ENCODE measurements at regions not wholly inside any gene's neighbourhood (a gene's known extent, or its start where the extent isn't known, plus 50 kb on each side); places are given as distances from the start of the nearest gene placed in this dataset.
"Not testable (repeated sequence)": the region's sequence is repeated elsewhere in the genome, so short reads cannot be mapped to it uniquely, and the experiment has no call there.

- DNase-seq (ENCODE audit: low spot score) = no peak
These were observed 55.0 kb upstream of the PPP1R2C start for GRCh38 chrX:42832764-42833549.

- not testable (repeated sequence) for DNase-seq (ENCODE audit: low spot score)
These were observed 55.6 kb upstream of the PPP1R2C start for GRCh38 chrX:42833550-42833940.

GRCh38 chrX:42837101-42837726, 59.3 kb upstream of the PPP1R2C start:
- no peak for DNase-seq (ENCODE audit: low spot score)

- no peak for DNase-seq (ENCODE audit: low spot score)
These were observed 59.8 kb upstream of the PPP1R2C start for GRCh38 chrX:42837747-42838146.

GRCh38 chrX:42839632-42840031, 61.7 kb upstream of the PPP1R2C start:
- no peak for DNase-seq (ENCODE audit: low spot score)

- no peak for DNase-seq (ENCODE audit: low spot score)
These were observed 68.8 kb upstream of the PPP1R2C start for GRCh38 chrX:42846741-42847140.

- no peak for DNase-seq (ENCODE audit: low spot score)
These were observed 77.3 kb upstream of the PPP1R2C start for GRCh38 chrX:42855259-42855658.

- DNase-seq (ENCODE audit: low spot score) = no peak
These were observed 79.8 kb upstream of the PPP1R2C start for GRCh38 chrX:42857766-42858165.

- DNase-seq (ENCODE audit: low spot score) = no peak
These were observed 91.0 kb upstream of the PPP1R2C start for GRCh38 chrX:42869011-42869410.

GRCh38 chrX:42869659-42870476, 91.9 kb upstream of the PPP1R2C start:
- DNase-seq (ENCODE audit: low spot score) = no peak

- DNase-seq (ENCODE audit: low spot score) = no peak
These were observed 108.6 kb upstream of the PPP1R2C start for GRCh38 chrX:42886519-42886918.

- no peak for DNase-seq (ENCODE audit: low spot score)
These were observed 123.0 kb upstream of the PPP1R2C start for GRCh38 chrX:42900947-42901346.

GRCh38 chrX:42902513-42902912, 124.5 kb upstream of the PPP1R2C start:
- DNase-seq (ENCODE audit: low spot score) = no peak

GRCh38 chrX:42920752-42921151, 142.8 kb upstream of the PPP1R2C start:
- DNase-seq (ENCODE audit: low spot score) = no peak

GRCh38 chrX:42930071-42930470, 152.1 kb upstream of the PPP1R2C start:
- no peak for DNase-seq (ENCODE audit: low spot score)

GRCh38 chrX:42930951-42931350, 153.0 kb upstream of the PPP1R2C start:
- DNase-seq (ENCODE audit: low spot score) = no peak

- no peak for DNase-seq (ENCODE audit: low spot score)
These were observed 155.2 kb upstream of the PPP1R2C start for GRCh38 chrX:42933187-42933586.

- no peak for DNase-seq (ENCODE audit: low spot score)
These were observed 156.2 kb upstream of the PPP1R2C start for GRCh38 chrX:42934020-42934726.

GRCh38 chrX:42941671-42942070, 163.7 kb upstream of the PPP1R2C start:
- no peak for DNase-seq (ENCODE audit: low spot score)

GRCh38 chrX:42943051-42943974, 165.3 kb upstream of the PPP1R2C start:
- peak; percentile 1 for DNase-seq (ENCODE audit: low spot score)

GRCh38 chrX:42944381-42944998, 166.5 kb upstream of the PPP1R2C start:
- DNase-seq (ENCODE audit: low spot score) = no peak

Measured in SW480 (cell line).